ENCODE measurements at regions not wholly inside any gene's neighbourhood (a gene's known extent, or its start where the extent isn't known, plus 50 kb on each side); places are given as distances from the start of the nearest gene placed in this dataset.
A peak's percentile ranks its signal among the peaks of the same experiment; 100 is the strongest.

- DNase-seq (ENCODE audit: low read depth): no peak
Measured at GRCh38 chr14:51546099-51546498, 105.6 kb upstream of the FRMD6 start.

GRCh38 chr14:51546603-51547258, 105.0 kb upstream of the FRMD6 start:
- DNase-seq (ENCODE audit: low read depth): no peak

GRCh38 chr14:51547260-51547659, 104.5 kb upstream of the FRMD6 start:
- peak; percentile 100 for DNase-seq (ENCODE audit: low read depth)

- DNase-seq (ENCODE audit: low read depth): no peak
Measured at GRCh38 chr14:51547701-51548100, 104.0 kb upstream of the FRMD6 start.

GRCh38 chr14:51548187-51548586, 103.5 kb upstream of the FRMD6 start:
- DNase-seq (ENCODE audit: low read depth): no peak

GRCh38 chr14:51550636-51551035, 101.1 kb upstream of the FRMD6 start:
- no peak for DNase-seq (ENCODE audit: low read depth)

- DNase-seq (ENCODE audit: low read depth): no peak
Measured at GRCh38 chr14:51552275-51552674, 99.4 kb upstream of the FRMD6 start.

- no peak for DNase-seq (ENCODE audit: low read depth)
Measured at GRCh38 chr14:51552768-51553404, 98.8 kb upstream of the FRMD6 start.

GRCh38 chr14:51554339-51554920, 97.3 kb upstream of the FRMD6 start:
- peak; percentile 95 for DNase-seq (ENCODE audit: low read depth)

- DNase-seq (ENCODE audit: low read depth): peak; percentile 72
Measured at GRCh38 chr14:51554953-51555352, 96.8 kb upstream of the FRMD6 start.

- DNase-seq (ENCODE audit: low read depth): no peak
Measured at GRCh38 chr14:51561141-51561540, 90.6 kb upstream of the FRMD6 start.

- peak; percentile 63 for DNase-seq (ENCODE audit: low read depth)
Measured at GRCh38 chr14:51562816-51563215, 88.9 kb upstream of the FRMD6 start.

- no peak for DNase-seq (ENCODE audit: low read depth)
Measured at GRCh38 chr14:51563560-51563959, 88.2 kb upstream of the FRMD6 start.

- DNase-seq (ENCODE audit: low read depth): no peak
Measured at GRCh38 chr14:51564460-51564859, 87.2 kb upstream of the FRMD6 start.

- DNase-seq (ENCODE audit: low read depth): no peak
Measured at GRCh38 chr14:51564986-51565604, 86.6 kb upstream of the FRMD6 start.

GRCh38 chr14:51566831-51567582, 84.7 kb upstream of the FRMD6 start:
- no peak for DNase-seq (ENCODE audit: low read depth)

- no peak for DNase-seq (ENCODE audit: low read depth)
Measured at GRCh38 chr14:51568366-51568765, 83.3 kb upstream of the FRMD6 start.

- no peak for DNase-seq (ENCODE audit: low read depth)
Measured at GRCh38 chr14:51573607-51574006, 78.1 kb upstream of the FRMD6 start.

GRCh38 chr14:51574009-51574408, 77.7 kb upstream of the FRMD6 start:
- DNase-seq (ENCODE audit: low read depth): no peak

GRCh38 chr14:51575349-51576116, 76.2 kb upstream of the FRMD6 start:
- DNase-seq (ENCODE audit: low read depth): no peak

- DNase-seq (ENCODE audit: low read depth): peak; percentile 64
Measured at GRCh38 chr14:51576117-51576430, 75.6 kb upstream of the FRMD6 start.
